ENCODE measurements at regions not wholly inside any gene's neighbourhood (a gene's known extent, or its start where the extent isn't known, plus 50 kb on each side); places are given as distances from the start of the nearest gene placed in this dataset.
"Not testable (repeated sequence)": the region's sequence is repeated elsewhere in the genome, so short reads cannot be mapped to it uniquely, and the experiment has no call there.

- H3K4me3 ChIP-seq (ENCODE audit: low read depth, low read length) = no peak overlapping the region
- no peak overlapping the region for H3K27ac ChIP-seq
- in situ Hi-C loops (cut with HindIII; ENCODE audit: low pct_ligation_motif_present, low sequenced_read_pairs) = no loop called here
- no peak for DNase-seq
- no peaks in the 10 kb centered on the region for H3K36me3 ChIP-seq (replicated peaks)
- no peak for TF ChIP-seq CTCF (IDR thresholded peaks at IDR 0.05; ENCODE audit: low read depth, low read length, missing control alignments)
- H3K27me3 ChIP-seq (replicated peaks) = no peaks in the 10 kb centered on the region
Observed at GRCh38 chr6:55117267-55117666, 57.0 kb upstream of the HCRTR2 start.

GRCh38 chr6:55124241-55124640, 50.1 kb upstream of the HCRTR2 start:
- H3K27ac ChIP-seq; H3K27me3 ChIP-seq (replicated peaks); H3K36me3 ChIP-seq (replicated peaks); in situ Hi-C loops (cut with HindIII; ENCODE audit: low pct_ligation_motif_present, low sequenced_read_pairs); DNase-seq; H3K4me3 ChIP-seq (ENCODE audit: low read depth, low read length): not testable (repeated sequence)
